DOHH2 (cell line): ENCODE measurements at regions not wholly inside any gene's neighbourhood (a gene's known extent, or its start where the extent isn't known, plus 50 kb on each side); places are given as distances from the start of the nearest gene placed in this dataset.

Experiments
- H3F3A ChIP-seq: fragments of 200-600 bp; sonication (generic), shearing (Covaris generic); 2 replicates; pipeline ENCODE4 v1.6.0; 2016; ENCODE audit warnings: antibody characterized with exemption, mild to moderate bottlenecking; ENCODE audit not compliant: control insufficient read depth, insufficient read depth
- H3K27ac ChIP-seq: fragments of 200-600 bp; sonication (generic); 2 replicates; pipeline ENCODE4 v1.5.1; 2014; ENCODE audit warnings: low read depth, mild to moderate bottlenecking, low read length, moderate library complexity
- H3K27me3 ChIP-seq: fragments of 200-600 bp; sonication (generic); 2 replicates; pipeline ENCODE4 v1.6.1; 2014; ENCODE audit warnings: mild to moderate bottlenecking, low read length, mixed read lengths; ENCODE audit not compliant: control insufficient read depth
- H3K36me3 ChIP-seq: fragments of 200-600 bp; sonication (generic); 2 replicates; pipeline ENCODE4 v1.6.1; 2014; ENCODE audit warnings: mild to moderate bottlenecking, low read length, moderate library complexity, mixed read lengths; ENCODE audit not compliant: control insufficient read depth
- H3K4me1 ChIP-seq: fragments of 200-600 bp; sonication (generic); 2 replicates; pipeline ENCODE4 v1.6.1; 2014; ENCODE audit warnings: mild to moderate bottlenecking, low read length, mixed read lengths; ENCODE audit not compliant: control insufficient read depth
- H3K4me2 ChIP-seq: fragments of 200-600 bp; sonication (generic); 2 replicates; pipeline ENCODE4 v1.6.0; 2014; ENCODE audit warnings: mild to moderate bottlenecking, low read length, moderate library complexity
- H3K4me3 ChIP-seq: fragments of 200-600 bp; sonication (generic); 2 replicates; pipeline ENCODE4 v1.5.1; 2014; ENCODE audit warnings: mild to moderate bottlenecking, low read length, mixed read lengths
- H3K79me2 ChIP-seq: fragments of 200-600 bp; sonication (generic); 2 replicates; pipeline ENCODE4 v1.6.1; 2014; ENCODE audit warnings: mild to moderate bottlenecking, low read length, mixed read lengths; ENCODE audit not compliant: control insufficient read depth
- H3K9me2 ChIP-seq: fragments of 200-600 bp; sonication (generic); replicated peaks from 2 replicates; pipeline ENCODE4 v1.6.1; 2014; ENCODE audit warnings: mild to moderate bottlenecking, low read length, mixed read lengths; ENCODE audit not compliant: control insufficient read depth
- H3K9me3 ChIP-seq: fragments of 200-600 bp; sonication (generic); 2 replicates; pipeline ENCODE4 v1.6.1; 2014; ENCODE audit warnings: antibody characterized with exemption, low read length, mixed read lengths; ENCODE audit not compliant: control insufficient read depth, insufficient read depth
- H4K20me1 ChIP-seq: fragments of 200-600 bp; sonication (generic); 2 replicates; pipeline ENCODE4 v1.6.0; 2014; ENCODE audit warnings: low read depth, mild to moderate bottlenecking, antibody characterized with exemption, low read length, moderate library complexity; ENCODE audit not compliant: control insufficient read depth, insufficient read depth
- CTCF ChIP-seq: fragments of 200-600 bp; sonication (generic); IDR thresholded peaks from one replicate; pipeline ENCODE4 v1.5.1; 2014; ENCODE audit warnings: antibody characterized with exemption, mild to moderate bottlenecking, low read depth, low read length; ENCODE audit not compliant: poor library complexity, severe bottlenecking
- EZH2phosphoT487 ChIP-seq: fragments of 200-600 bp; sonication (generic); IDR thresholded peaks from 2 replicates; pipeline ENCODE4 v1.6.1; 2017; ENCODE audit warnings: borderline replicate concordance, mild to moderate bottlenecking, antibody characterized with exemption, low read length, moderate library complexity, mixed read lengths

DNA sequence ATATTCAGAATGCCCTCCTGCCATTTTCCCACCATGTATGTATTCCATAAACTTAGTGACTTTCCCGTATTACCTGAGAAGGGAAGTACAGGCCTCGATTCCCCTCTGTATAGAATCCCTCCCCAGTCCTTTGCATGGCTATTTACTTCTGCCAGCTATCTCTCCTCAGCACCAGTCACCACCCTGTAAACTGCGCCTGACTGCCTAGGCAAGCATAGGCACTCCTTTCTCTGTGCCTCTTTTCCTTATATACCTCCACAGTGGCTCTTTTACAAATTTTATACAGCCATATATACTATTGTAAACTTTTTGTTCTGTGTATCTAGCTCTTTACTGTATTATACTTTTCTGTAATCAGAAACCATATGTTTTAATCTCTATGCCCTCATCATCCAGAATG, 130.9 kb upstream of the TET2 start:
- no peaks in the 10 kb centered on the region for H3K9me3 ChIP-seq
- no peak overlapping the region for H3K4me2 ChIP-seq
- no peaks in the 10 kb centered on the region for H3K9me2 ChIP-seq
- no peaks in the 10 kb centered on the region for H3K4me1 ChIP-seq
- no peak overlapping the region for H3K27ac ChIP-seq
- H3K36me3 ChIP-seq = no peaks in the 10 kb centered on the region
- no peak overlapping the region for H3K4me3 ChIP-seq
- no peaks in the 10 kb centered on the region for H3K27me3 ChIP-seq
- H3K79me2 ChIP-seq = no peaks in the 10 kb centered on the region
- no peaks in the 10 kb centered on the region for H3F3A ChIP-seq
- TF ChIP-seq EZH2phosphoT487 = no peak
- no peak for TF ChIP-seq CTCF
- H4K20me1 ChIP-seq = no peaks in the 10 kb centered on the region

DNA sequence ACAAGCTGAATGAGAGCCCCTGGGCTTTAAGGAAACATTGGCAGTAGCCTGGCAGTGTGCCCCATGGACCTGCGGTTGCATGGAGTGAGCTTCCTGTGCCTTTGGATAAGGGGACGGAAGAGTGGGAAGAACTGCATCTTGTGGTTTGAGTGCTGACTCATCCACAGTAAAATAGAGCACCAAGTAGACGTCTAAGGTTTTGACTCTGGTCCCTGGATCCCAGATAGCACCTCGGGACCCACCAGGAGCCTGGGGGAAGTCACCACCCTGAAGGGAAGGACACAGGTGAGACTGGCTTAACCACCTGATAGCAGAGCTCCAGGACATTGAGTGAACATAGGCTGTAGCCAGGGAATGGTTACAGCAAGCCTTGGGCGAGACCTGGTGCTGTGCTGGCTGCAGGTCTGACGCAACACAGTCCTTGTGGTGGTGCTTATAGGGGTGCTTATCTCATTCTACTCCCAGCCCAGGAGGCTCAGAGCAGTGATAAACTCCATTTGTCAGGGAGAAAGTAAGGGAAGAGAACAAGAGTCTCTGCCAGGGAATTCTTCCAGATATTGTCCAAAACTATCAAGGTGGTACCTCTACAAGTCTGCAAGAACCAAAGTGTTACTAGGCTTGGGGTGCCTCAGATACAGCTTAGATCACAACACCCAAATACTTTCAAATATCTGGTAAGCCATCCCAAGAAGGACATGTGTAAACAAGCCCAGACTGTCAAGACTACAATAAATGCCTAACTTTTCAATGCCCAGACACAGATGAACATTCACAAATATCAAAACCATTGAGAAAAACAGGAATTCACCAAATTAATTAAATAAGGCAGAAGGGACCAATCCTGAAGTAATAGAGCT, 123.6 kb upstream of the TET2 start:
- H3K27ac ChIP-seq = no peak overlapping the region
- H3K9me2 ChIP-seq = no peaks in the 10 kb centered on the region
- no peaks in the 10 kb centered on the region for H3F3A ChIP-seq
- no peaks in the 10 kb centered on the region for H4K20me1 ChIP-seq
- no peaks in the 10 kb centered on the region for H3K27me3 ChIP-seq
- H3K4me2 ChIP-seq = no peak overlapping the region
- no peaks in the 10 kb centered on the region for H3K4me1 ChIP-seq
- TF ChIP-seq EZH2phosphoT487 (no peak), CTCF (no peak)
- H3K9me3 ChIP-seq = no peaks in the 10 kb centered on the region
- no peak overlapping the region for H3K4me3 ChIP-seq
- H3K79me2 ChIP-seq = no peaks in the 10 kb centered on the region
- H3K36me3 ChIP-seq = no peaks in the 10 kb centered on the region

GRCh38 chr4:105023668-105024055, 123.0 kb upstream of the TET2 start:
- no peaks in the 10 kb centered on the region for H4K20me1 ChIP-seq
- no peaks in the 10 kb centered on the region for H3K27me3 ChIP-seq
- H3K79me2 ChIP-seq = no peaks in the 10 kb centered on the region
- H3K4me2 ChIP-seq = no peak overlapping the region
- no peak overlapping the region for H3K4me3 ChIP-seq
- no peaks in the 10 kb centered on the region for H3K36me3 ChIP-seq
- H3K9me2 ChIP-seq = no peaks in the 10 kb centered on the region
- no peaks in the 10 kb centered on the region for H3K9me3 ChIP-seq
- H3K27ac ChIP-seq = no peak overlapping the region
- H3K4me1 ChIP-seq = no peaks in the 10 kb centered on the region
- no peaks in the 10 kb centered on the region for H3F3A ChIP-seq
- TF ChIP-seq EZH2phosphoT487 (no peak), CTCF (no peak)
